NT2/D1 (cell line): ENCODE measurements at regions not wholly inside any gene's neighbourhood (a gene's known extent, or its start where the extent isn't known, plus 50 kb on each side); places are given as distances from the start of the nearest gene placed in this dataset.

Experiments
- DNase-seq: peaks from one replicate; pipeline ENCODE4 v3.0.0-alpha.2; 2011; ENCODE audit warnings: low read depth, low spot score
- H3K27me3 ChIP-seq: 2 replicates; pipeline ENCODE4 v1.6.0; 2011; ENCODE audit warnings: mild to moderate bottlenecking; ENCODE audit not compliant: insufficient read length, insufficient read depth
- H3K36me3 ChIP-seq: 2 replicates; pipeline ENCODE4 v1.6.1; 2011; ENCODE audit warnings: mild to moderate bottlenecking, low read length, mixed read lengths; ENCODE audit not compliant: insufficient read depth, insufficient read length
- H3K4me1 ChIP-seq: 2 replicates; pipeline ENCODE4 v1.5.1; 2011; ENCODE audit not compliant: insufficient read depth, insufficient read length
- H3K4me3 ChIP-seq: 2 replicates; pipeline ENCODE4 v1.5.1; 2011; ENCODE audit warnings: low read depth; ENCODE audit not compliant: insufficient read length
- H3K9ac ChIP-seq: 2 replicates; pipeline ENCODE4 v1.6.0; 2011; ENCODE audit warnings: low read depth; ENCODE audit not compliant: insufficient read length
- H3K9me3 ChIP-seq: 2 replicates; pipeline ENCODE4 v1.5.1; 2011; ENCODE audit warnings: mild to moderate bottlenecking, low read length; ENCODE audit not compliant: insufficient read depth
- SUZ12 ChIP-seq: IDR thresholded peaks from 2 replicates; pipeline ENCODE4 v1.6.1; 2011; ENCODE audit not compliant: insufficient read length, insufficient read depth; ENCODE audit errors: extremely low read depth
- YY1 ChIP-seq: IDR thresholded peaks from 2 replicates; pipeline ENCODE4 v1.6.1; 2011; ENCODE audit not compliant: insufficient read length, insufficient read depth
- ZNF274 ChIP-seq: IDR thresholded peaks from 2 replicates; pipeline ENCODE4 v1.6.1; 2011; ENCODE audit warnings: mild to moderate bottlenecking, low read depth, low read length

- H3K4me3 ChIP-seq = no peak overlapping the region
- TF ChIP-seq ZNF274 = no peak
- no peak for TF ChIP-seq YY1
Observed at GRCh38 chr2:228819701-228820100, 451.4 kb downstream of the PID1 start.

GRCh38 chr2:228802181-228803071, 468.7 kb downstream of the PID1 start:
- Histone ChIP-seq H3K36me3 (no peaks in the 10 kb centered on the region), H3K4me3 (no peak overlapping the region), H3K9ac (no peak overlapping the region), H3K4me1 (no peaks in the 10 kb centered on the region), H3K9me3 (no peaks in the 10 kb centered on the region), H3K27me3 (no peaks in the 10 kb centered on the region)
- DNase-seq = no peak
- TF ChIP-seq ZNF274 (no peak), YY1 (no peak), SUZ12 (no peak)

More at GRCh38 chr2:228819701-228820100, 451.4 kb downstream of the PID1 start:
- Histone ChIP-seq H3K27me3 (no peaks in the 10 kb centered on the region), H3K9ac (no peak overlapping the region), H3K36me3 (no peaks in the 10 kb centered on the region), H3K4me1 (no peaks in the 10 kb centered on the region), H3K9me3 (no peaks in the 10 kb centered on the region)
- DNase-seq = no peak

- H3K9me3 ChIP-seq = no peaks in the 10 kb centered on the region
- no peaks in the 10 kb centered on the region for H3K27me3 ChIP-seq
- no peak overlapping the region for H3K4me3 ChIP-seq
- H3K36me3 ChIP-seq = no peaks in the 10 kb centered on the region
- no peak overlapping the region for H3K9ac ChIP-seq
- no peak for TF ChIP-seq ZNF274
- no peak for TF ChIP-seq YY1
- no peak for TF ChIP-seq SUZ12
- no peaks in the 10 kb centered on the region for H3K4me1 ChIP-seq
- DNase-seq = no peak
Observed at GRCh38 chr2:228801451-228801850, 469.6 kb downstream of the PID1 start.

DNA sequence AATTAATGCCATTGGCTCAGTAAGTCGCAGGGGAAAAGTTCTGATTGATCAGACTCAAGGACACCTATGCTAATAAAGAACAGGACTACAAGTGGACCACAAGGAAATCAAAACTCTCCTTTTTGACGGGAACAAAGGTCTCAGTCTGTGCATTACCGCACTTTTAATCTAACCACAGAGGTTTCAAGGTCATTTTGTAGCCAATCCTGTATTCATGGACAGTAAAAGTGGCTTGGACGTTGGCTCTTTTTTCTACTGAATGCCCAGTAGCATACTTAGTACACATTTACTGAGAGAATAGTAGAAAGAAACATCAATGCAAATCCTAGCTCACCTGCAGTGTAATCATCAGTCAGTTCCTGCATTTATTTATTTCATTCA, 471.9 kb downstream of the PID1 start:
- no peaks in the 10 kb centered on the region for H3K4me1 ChIP-seq
- no peak overlapping the region for H3K4me3 ChIP-seq
- no peaks in the 10 kb centered on the region for H3K9me3 ChIP-seq
- H3K27me3 ChIP-seq = no peaks in the 10 kb centered on the region
- no peaks in the 10 kb centered on the region for H3K36me3 ChIP-seq
- DNase-seq = no peak
- TF ChIP-seq ZNF274 (no peak), SUZ12 (no peak)
- no peak overlapping the region for H3K9ac ChIP-seq

- no peaks in the 10 kb centered on the region for H3K9me3 ChIP-seq
- H3K4me1 ChIP-seq = no peaks in the 10 kb centered on the region
- H3K27me3 ChIP-seq = no peaks in the 10 kb centered on the region
- H3K36me3 ChIP-seq = no peaks in the 10 kb centered on the region
- H3K4me3 ChIP-seq = no peak overlapping the region
- DNase-seq = no peak
- no peak for TF ChIP-seq ZNF274
- no peak for TF ChIP-seq SUZ12
- no peak for TF ChIP-seq YY1
- no peak overlapping the region for H3K9ac ChIP-seq
Observed at GRCh38 chr2:228798458-228799207, 472.5 kb downstream of the PID1 start.

DNA sequence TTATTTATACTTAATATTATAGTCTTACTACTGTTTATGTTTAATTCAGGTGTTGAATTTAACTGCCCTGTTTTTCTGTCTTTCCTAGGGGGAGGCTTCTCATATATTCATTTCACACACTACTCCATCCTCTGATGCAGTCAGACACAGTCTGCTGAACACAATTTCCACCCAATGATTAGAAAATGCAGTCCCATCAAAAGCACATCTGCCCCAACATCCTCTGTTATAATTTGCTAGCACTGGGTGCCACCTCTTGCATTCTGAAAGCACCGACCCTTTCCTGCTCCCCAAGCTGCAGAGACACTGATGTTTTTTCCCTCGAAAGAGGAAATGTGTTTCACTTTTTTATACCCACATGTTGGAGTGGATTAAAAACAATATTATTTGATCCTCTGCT, 474.7 kb downstream of the PID1 start:
- Histone ChIP-seq H3K9ac (no peak overlapping the region), H3K36me3 (no peaks in the 10 kb centered on the region), H3K4me3 (no peak overlapping the region), H3K27me3 (no peaks in the 10 kb centered on the region), H3K9me3 (no peaks in the 10 kb centered on the region), H3K4me1 (no peaks in the 10 kb centered on the region)
- DNase-seq = no peak
- TF ChIP-seq SUZ12 = no peak
- TF ChIP-seq YY1 = no peak
- TF ChIP-seq ZNF274 = no peak

DNA sequence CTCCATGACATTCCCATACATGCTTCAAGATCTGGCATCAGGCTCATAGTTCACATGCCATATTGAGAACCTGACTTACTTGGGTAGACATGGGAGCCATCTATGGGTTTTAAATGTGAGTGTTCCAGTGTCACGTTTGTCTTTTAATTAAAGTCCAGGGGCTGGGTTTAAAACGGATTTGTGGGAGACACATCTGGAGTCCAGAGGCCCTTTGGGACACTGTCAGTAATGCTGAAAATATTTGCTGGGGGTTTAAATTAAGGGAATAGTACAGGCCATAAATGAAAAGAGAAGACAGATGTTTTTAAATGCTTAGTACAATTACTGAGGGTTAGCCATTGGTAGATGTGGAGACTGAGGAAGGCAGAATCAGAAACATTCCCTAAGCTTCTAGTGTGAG, 478.0 kb downstream of the PID1 start:
- DNase-seq = no peak
- Histone ChIP-seq H3K36me3 (no peaks in the 10 kb centered on the region), H3K9ac (no peak overlapping the region), H3K4me1 (no peaks in the 10 kb centered on the region), H3K4me3 (no peak overlapping the region), H3K27me3 (no peaks in the 10 kb centered on the region), H3K9me3 (no peaks in the 10 kb centered on the region)
- no peak for TF ChIP-seq YY1
- TF ChIP-seq SUZ12 = no peak
- no peak for TF ChIP-seq ZNF274
